Esophagus muscularis mucosa (tissue), 3 donors: ENCODE measurements at regions not wholly inside any gene's neighbourhood (a gene's known extent, or its start where the extent isn't known, plus 50 kb on each side); places are given as distances from the start of the nearest gene placed in this dataset.

Source experiments
- POLR2A ChIP-seq: fragments of 450-650 bp; IDR thresholded peaks from one replicate; pipeline ENCODE4 v1.6.1; 2017; ENCODE audit warnings: antibody characterized with exemption, moderate library complexity, mild to moderate bottlenecking, low read depth
- TF ChIP-seq, protein P1 (sequence below), 3 experiments: fragments of 200-600 bp in 2 of 3; fragments of 450-650 bp in 1 of 3; sonication (generic) in 2 of 3; IDR thresholded peaks; one replicate each; pipeline ENCODE4 v1.5.1; 2017 to 2019; ENCODE audit warnings: antibody characterized with exemption in 3 of 3, mild to moderate bottlenecking in 2 of 3, moderate library complexity in 1 of 3

DNA sequence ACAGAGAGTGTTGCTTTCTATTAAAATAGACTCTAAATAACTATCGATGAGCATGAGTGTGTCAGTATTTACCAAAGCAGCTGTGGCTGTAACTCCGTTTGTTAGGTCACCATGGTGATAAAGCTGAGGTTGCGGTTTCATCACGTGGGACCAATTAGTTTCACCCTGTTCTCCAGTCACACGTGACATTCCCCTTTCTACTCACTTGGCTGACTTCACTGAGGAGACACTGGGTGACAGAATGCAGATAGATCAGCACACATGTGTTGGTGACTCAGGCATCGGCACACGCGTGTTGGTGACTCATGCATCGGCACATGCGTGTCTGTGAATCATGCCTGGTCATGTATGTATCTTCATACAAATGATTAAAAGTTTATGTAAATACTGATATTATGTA lies 285.4 kb downstream of the THBS2 start:
- TF ChIP-seq POLR2A: no peak
- TF ChIP-seq, protein P1, sequence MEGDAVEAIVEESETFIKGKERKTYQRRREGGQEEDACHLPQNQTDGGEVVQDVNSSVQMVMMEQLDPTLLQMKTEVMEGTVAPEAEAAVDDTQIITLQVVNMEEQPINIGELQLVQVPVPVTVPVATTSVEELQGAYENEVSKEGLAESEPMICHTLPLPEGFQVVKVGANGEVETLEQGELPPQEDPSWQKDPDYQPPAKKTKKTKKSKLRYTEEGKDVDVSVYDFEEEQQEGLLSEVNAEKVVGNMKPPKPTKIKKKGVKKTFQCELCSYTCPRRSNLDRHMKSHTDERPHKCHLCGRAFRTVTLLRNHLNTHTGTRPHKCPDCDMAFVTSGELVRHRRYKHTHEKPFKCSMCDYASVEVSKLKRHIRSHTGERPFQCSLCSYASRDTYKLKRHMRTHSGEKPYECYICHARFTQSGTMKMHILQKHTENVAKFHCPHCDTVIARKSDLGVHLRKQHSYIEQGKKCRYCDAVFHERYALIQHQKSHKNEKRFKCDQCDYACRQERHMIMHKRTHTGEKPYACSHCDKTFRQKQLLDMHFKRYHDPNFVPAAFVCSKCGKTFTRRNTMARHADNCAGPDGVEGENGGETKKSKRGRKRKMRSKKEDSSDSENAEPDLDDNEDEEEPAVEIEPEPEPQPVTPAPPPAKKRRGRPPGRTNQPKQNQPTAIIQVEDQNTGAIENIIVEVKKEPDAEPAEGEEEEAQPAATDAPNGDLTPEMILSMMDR (IDR thresholded peaks at IDR 0.05): no peak
